GM12873 (cell line): ENCODE measurements at regions not wholly inside any gene's neighbourhood (a gene's known extent, or its start where the extent isn't known, plus 50 kb on each side); places are given as distances from the start of the nearest gene placed in this dataset.

Experiments
- CTCF ChIP-seq: IDR thresholded peaks from 2 replicates; pipeline ENCODE4 v1.5.1; 2012; ENCODE audit warnings: low read depth, mild to moderate bottlenecking, moderate library complexity, low read length, control low read depth; ENCODE audit not compliant: insufficient read depth; ENCODE audit errors: missing control alignments

- no peak for TF ChIP-seq CTCF
These were observed 170.2 kb downstream of the SUCNR1 start for GRCh38 chr3:152043620-152044019.

GRCh38 chr3:152046280-152046679, 172.8 kb downstream of the SUCNR1 start:
- no peak for TF ChIP-seq CTCF

DNA sequence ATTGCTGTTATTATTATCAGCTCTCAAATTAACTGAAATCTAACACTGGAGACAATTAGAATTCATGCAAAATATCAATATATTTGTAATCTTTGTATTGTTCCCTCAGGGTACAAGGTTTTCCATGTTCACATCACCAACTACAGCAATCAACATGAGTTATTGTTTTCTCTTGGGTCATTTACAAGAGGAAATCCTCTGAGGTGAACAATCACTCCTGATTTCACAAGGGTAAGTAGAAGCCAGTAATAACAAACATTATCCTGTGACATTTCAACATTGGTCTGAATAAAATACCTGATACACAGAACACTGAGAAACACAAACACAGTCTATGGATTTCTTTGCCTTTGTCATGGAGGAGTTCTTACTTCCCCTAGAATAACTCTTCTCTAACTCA, 174.0 kb downstream of the SUCNR1 start:
- TF ChIP-seq CTCF, result no peak

DNA sequence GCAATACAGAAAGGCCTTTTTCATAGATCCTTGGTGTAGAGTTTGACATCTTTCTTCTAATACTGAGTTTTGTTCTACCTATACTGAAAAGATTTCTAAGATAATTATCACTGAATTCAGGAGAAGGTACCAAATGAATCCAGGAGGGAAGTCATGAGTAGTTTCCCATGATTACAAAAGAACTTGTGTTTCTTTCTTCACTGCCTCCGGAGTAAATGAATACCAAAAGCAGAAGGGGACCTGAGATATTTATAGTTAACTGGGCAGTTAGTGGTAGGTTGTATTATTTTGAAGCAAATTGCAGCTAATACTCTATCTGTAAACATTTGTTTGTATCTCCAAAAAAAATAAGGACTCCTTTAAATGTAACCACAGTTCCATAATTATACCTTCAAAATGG, 175.4 kb downstream of the SUCNR1 start:
- no peak for TF ChIP-seq CTCF

DNA sequence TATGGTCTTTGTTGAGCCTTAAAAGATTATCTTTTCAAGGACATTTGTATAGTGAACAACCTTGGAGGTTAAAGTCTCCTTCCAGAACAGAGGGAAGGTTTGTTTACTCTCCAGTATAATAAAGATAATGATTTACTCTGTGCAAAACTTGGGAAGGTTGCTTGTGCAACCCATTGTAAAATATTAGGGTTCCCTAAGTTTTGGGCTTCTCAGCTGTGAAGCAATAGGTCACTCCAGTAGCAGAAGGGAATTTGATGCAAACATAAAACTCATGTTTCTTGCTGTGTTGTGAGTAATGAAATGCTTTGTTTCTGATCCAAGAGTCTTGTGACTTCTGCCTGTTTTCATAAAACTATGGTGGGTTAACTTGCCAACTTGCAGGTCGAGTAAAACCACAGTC, 177.5 kb downstream of the SUCNR1 start:
- no peak for TF ChIP-seq CTCF

DNA sequence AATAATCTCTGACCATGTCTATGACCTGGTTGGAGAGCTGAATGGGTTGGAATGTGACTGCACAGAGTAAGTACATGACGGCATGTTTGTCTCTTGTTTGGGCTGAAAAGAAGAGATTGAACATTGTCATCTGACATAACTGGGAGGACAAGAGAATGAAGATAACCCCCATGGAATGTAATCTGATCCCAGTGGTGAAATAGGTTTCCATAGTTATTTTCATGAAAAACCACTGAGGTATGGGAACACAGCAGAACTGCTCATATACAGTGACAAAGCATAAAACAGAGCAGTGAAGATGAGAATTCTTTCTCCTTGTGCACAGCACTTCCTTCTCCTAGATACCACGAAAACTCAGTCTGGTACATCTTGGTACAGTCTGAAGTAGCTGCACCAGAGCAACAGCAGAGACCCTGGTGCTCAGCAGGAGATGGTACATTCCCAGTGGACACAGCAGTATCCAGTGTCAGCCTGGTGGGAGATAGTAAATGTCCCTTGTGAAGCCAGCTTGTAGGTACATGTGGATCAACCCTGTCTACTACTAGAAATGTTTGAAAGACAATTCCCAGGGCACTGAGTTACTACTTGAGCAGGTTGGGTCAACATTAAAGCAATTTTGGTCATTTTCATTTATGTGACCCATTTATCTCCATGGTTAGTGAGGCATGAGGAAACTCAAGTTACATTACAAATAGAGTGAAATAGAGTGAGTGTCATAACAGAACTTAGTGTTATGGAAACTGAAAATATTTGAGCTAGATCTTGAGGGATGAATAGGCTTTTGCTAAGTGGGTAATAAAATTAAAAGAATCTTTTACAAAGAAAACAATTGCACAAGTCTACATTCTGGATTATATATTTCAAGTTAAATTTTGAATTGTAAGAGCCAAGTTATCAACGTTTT, 178.3 kb downstream of the SUCNR1 start:
- no peak for TF ChIP-seq CTCF

DNA sequence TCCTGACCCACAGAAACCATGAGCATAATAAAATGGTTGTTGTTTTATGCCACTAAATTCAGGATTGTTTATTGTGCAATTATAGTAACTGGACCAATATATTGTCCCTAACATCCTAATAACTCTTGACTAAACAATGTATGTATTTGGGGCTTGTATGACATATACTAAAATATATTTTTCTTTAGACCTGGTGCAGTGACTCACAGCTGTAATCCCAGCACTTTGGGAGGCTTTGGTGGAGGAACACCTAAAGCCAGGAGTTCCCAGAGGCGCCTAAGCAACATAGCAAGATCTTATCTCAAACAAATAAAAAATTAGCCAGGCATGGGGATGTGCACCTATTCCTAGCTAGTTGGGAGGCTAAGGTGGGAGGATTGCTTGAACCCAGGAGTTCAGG, 180.4 kb downstream of the SUCNR1 start:
- no peak for TF ChIP-seq CTCF
